ENCODE measurements at regions not wholly inside any gene's neighbourhood (a gene's known extent, or its start where the extent isn't known, plus 50 kb on each side); places are given as distances from the start of the nearest gene placed in this dataset.
A peak's percentile ranks its signal among the peaks of the same experiment; 100 is the strongest.
"Not testable (repeated sequence)": the region's sequence is repeated elsewhere in the genome, so short reads cannot be mapped to it uniquely, and the experiment has no call there.

- Mint-ChIP-seq H3K4me3 (no peak overlapping the region), H3K4me1 (peaks cover 10% of the 10 kb centered on the region), H3K9me3 (no peaks in the 10 kb centered on the region), H3K27me3 (no peaks in the 10 kb centered on the region), H3K27ac (no peak overlapping the region), H3K36me3 (no peaks in the 10 kb centered on the region)
- DNase-seq (no peak), ATAC-seq (ENCODE audit: low read depth) (no peak)
- POLR2A ChIA-PET = no interaction called here
These were observed 79.8 kb upstream of the CHD6 start for GRCh38 chr20:41697861-41698559.

- ATAC-seq (ENCODE audit: low read depth) (no peak), DNase-seq (no peak)
- no peaks in the 10 kb centered on the region for H3K27me3 Mint-ChIP-seq
- no peaks in the 10 kb centered on the region for H3K36me3 Mint-ChIP-seq
- H3K27ac Mint-ChIP-seq = no peak overlapping the region
- H3K4me1 Mint-ChIP-seq = peaks cover 13% of the 10 kb centered on the region
- POLR2A ChIA-PET = no interaction called here
- H3K9me3 Mint-ChIP-seq = no peaks in the 10 kb centered on the region
- no peak overlapping the region for H3K4me3 Mint-ChIP-seq
These were observed 78.3 kb upstream of the CHD6 start for GRCh38 chr20:41696428-41696827.

- Mint-ChIP-seq H3K4me3 (peak overlapping the region; percentile 64), H3K9me3 (no peaks in the 10 kb centered on the region), H3K27ac (peak overlapping the region; percentile 60), H3K36me3 (no peaks in the 10 kb centered on the region), H3K4me1 (peaks cover 13% of the 10 kb centered on the region), H3K27me3 (no peaks in the 10 kb centered on the region)
- POLR2A ChIA-PET = no interaction called here
- ATAC-seq (ENCODE audit: low read depth) (no peak), DNase-seq (no peak)
These were observed 76.6 kb upstream of the CHD6 start for GRCh38 chr20:41694796-41695195.

- Mint-ChIP-seq H3K4me1 (peaks cover 13% of the 10 kb centered on the region), H3K27me3 (no peaks in the 10 kb centered on the region), H3K36me3 (no peaks in the 10 kb centered on the region), H3K4me3 (peak overlapping the region; percentile 87), H3K9me3 (no peaks in the 10 kb centered on the region), H3K27ac (peak overlapping the region; percentile 92)
- POLR2A ChIA-PET = interaction anchor here (0.6 to 1.6 kb wide), 7 partner anchors 75 to 1821 kb away, joined by 3 to 16 read pairs (median 4); partner anchors contain the start of genes CHD6 and SRSF6
- DNase-seq = peak; percentile 69
- ATAC-seq (ENCODE audit: low read depth) = peak; percentile 89
These were observed 75.2 kb upstream of the CHD6 start for GRCh38 chr20:41693136-41693979.

- POLR2A ChIA-PET = interaction anchor here (0.6 to 1.6 kb wide), 6 partner anchors 74 to 1821 kb away, joined by 3 to 16 read pairs (median 4); partner anchors contain the start of genes CHD6 and SRSF6
- peaks cover 11% of the 10 kb centered on the region for H3K4me1 Mint-ChIP-seq
- peak overlapping the region; percentile 92 for H3K27ac Mint-ChIP-seq
- no peaks in the 10 kb centered on the region for H3K36me3 Mint-ChIP-seq
- ATAC-seq (ENCODE audit: low read depth) (peak; percentile 55), DNase-seq (peak; percentile 78)
- H3K27me3 Mint-ChIP-seq = peaks cover under 1% of the 10 kb centered on the region
- peak overlapping the region; percentile 87 for H3K4me3 Mint-ChIP-seq
- no peaks in the 10 kb centered on the region for H3K9me3 Mint-ChIP-seq
These were observed 74.4 kb upstream of the CHD6 start for GRCh38 chr20:41692479-41693135.

- DNase-seq (no peak), ATAC-seq (ENCODE audit: low read depth) (no peak)
- Mint-ChIP-seq H3K4me1 (peaks cover 11% of the 10 kb centered on the region), H3K36me3 (no peaks in the 10 kb centered on the region), H3K4me3 (no peak overlapping the region), H3K9me3 (no peaks in the 10 kb centered on the region), H3K27ac (no peak overlapping the region), H3K27me3 (peaks cover 3% of the 10 kb centered on the region)
- POLR2A ChIA-PET = no interaction called here
These were observed 73.3 kb upstream of the CHD6 start for GRCh38 chr20:41691443-41691842.

GRCh38 chr20:41690702-41691101 is 72.5 kb upstream of the CHD6 start:
- no peak for DNase-seq
- POLR2A ChIA-PET = interaction anchor here (0.7 kb wide), 1 partner anchor 74 kb away, joined by 3 read pairs; no protein-coding TSS in a partner anchor
- ATAC-seq (ENCODE audit: low read depth) = no peak
- H3K36me3 Mint-ChIP-seq = no peaks in the 10 kb centered on the region
- peaks cover 3% of the 10 kb centered on the region for H3K27me3 Mint-ChIP-seq
- no peak overlapping the region for H3K4me3 Mint-ChIP-seq
- H3K27ac Mint-ChIP-seq = no peak overlapping the region
- H3K4me1 Mint-ChIP-seq = peaks cover 11% of the 10 kb centered on the region
- no peaks in the 10 kb centered on the region for H3K9me3 Mint-ChIP-seq

GRCh38 chr20:41686961-41687360 is 68.8 kb upstream of the CHD6 start:
- Mint-ChIP-seq H3K27me3 (peaks cover 6% of the 10 kb centered on the region), H3K36me3 (no peaks in the 10 kb centered on the region), H3K9me3 (no peaks in the 10 kb centered on the region), H3K4me1 (no peaks in the 10 kb centered on the region), H3K4me3 (no peak overlapping the region), H3K27ac (no peak overlapping the region)
- DNase-seq (no peak), ATAC-seq (ENCODE audit: low read depth) (no peak)
- POLR2A ChIA-PET = no interaction called here

- H3K9me3 Mint-ChIP-seq; H3K27ac Mint-ChIP-seq; ATAC-seq (ENCODE audit: low read depth); H3K36me3 Mint-ChIP-seq; DNase-seq; H3K27me3 Mint-ChIP-seq; H3K4me3 Mint-ChIP-seq; POLR2A ChIA-PET; H3K4me1 Mint-ChIP-seq: not testable (repeated sequence)
These were observed 67.0 kb upstream of the CHD6 start for GRCh38 chr20:41685145-41685544.

GRCh38 chr20:41678799-41679198 is 60.6 kb upstream of the CHD6 start:
- no peak overlapping the region for H3K27ac Mint-ChIP-seq
- ATAC-seq (ENCODE audit: low read depth) (no peak), DNase-seq (no peak)
- no peaks in the 10 kb centered on the region for H3K9me3 Mint-ChIP-seq
- H3K4me3 Mint-ChIP-seq = no peak overlapping the region
- H3K4me1 Mint-ChIP-seq = no peaks in the 10 kb centered on the region
- H3K27me3 Mint-ChIP-seq = peaks cover 19% of the 10 kb centered on the region
- POLR2A ChIA-PET = no interaction called here
- no peaks in the 10 kb centered on the region for H3K36me3 Mint-ChIP-seq

GRCh38 chr20:41672282-41672681 is 54.1 kb upstream of the CHD6 start:
- POLR2A ChIA-PET = no interaction called here
- Mint-ChIP-seq H3K4me1 (no peaks in the 10 kb centered on the region), H3K36me3 (no peaks in the 10 kb centered on the region), H3K4me3 (no peak overlapping the region), H3K27me3 (peaks cover 30% of the 10 kb centered on the region), H3K27ac (no peak overlapping the region), H3K9me3 (no peaks in the 10 kb centered on the region)
- DNase-seq = no peak
- no peak for ATAC-seq (ENCODE audit: low read depth)

GRCh38 chr20:41671143-41671542 is 53.0 kb upstream of the CHD6 start:
- DNase-seq (no peak), ATAC-seq (ENCODE audit: low read depth) (no peak)
- H3K4me3 Mint-ChIP-seq = no peak overlapping the region
- no peak overlapping the region for H3K27ac Mint-ChIP-seq
- H3K9me3 Mint-ChIP-seq = no peaks in the 10 kb centered on the region
- H3K4me1 Mint-ChIP-seq = no peaks in the 10 kb centered on the region
- no peaks in the 10 kb centered on the region for H3K36me3 Mint-ChIP-seq
- POLR2A ChIA-PET = no interaction called here
- H3K27me3 Mint-ChIP-seq = peaks cover 22% of the 10 kb centered on the region

GRCh38 chr20:41670631-41671030 is 52.5 kb upstream of the CHD6 start:
- Mint-ChIP-seq H3K27ac (no peak overlapping the region), H3K36me3 (no peaks in the 10 kb centered on the region), H3K4me3 (no peak overlapping the region), H3K9me3 (no peaks in the 10 kb centered on the region), H3K4me1 (no peaks in the 10 kb centered on the region), H3K27me3 (peaks cover 23% of the 10 kb centered on the region)
- DNase-seq (no peak), ATAC-seq (ENCODE audit: low read depth) (no peak)
- POLR2A ChIA-PET = no interaction called here
